ENCODE measurements at regions not wholly inside any gene's neighbourhood (a gene's known extent, or its start where the extent isn't known, plus 50 kb on each side); places are given as distances from the start of the nearest gene placed in this dataset.
A peak's percentile ranks its signal among the peaks of the same experiment; 100 is the strongest.

DNA sequence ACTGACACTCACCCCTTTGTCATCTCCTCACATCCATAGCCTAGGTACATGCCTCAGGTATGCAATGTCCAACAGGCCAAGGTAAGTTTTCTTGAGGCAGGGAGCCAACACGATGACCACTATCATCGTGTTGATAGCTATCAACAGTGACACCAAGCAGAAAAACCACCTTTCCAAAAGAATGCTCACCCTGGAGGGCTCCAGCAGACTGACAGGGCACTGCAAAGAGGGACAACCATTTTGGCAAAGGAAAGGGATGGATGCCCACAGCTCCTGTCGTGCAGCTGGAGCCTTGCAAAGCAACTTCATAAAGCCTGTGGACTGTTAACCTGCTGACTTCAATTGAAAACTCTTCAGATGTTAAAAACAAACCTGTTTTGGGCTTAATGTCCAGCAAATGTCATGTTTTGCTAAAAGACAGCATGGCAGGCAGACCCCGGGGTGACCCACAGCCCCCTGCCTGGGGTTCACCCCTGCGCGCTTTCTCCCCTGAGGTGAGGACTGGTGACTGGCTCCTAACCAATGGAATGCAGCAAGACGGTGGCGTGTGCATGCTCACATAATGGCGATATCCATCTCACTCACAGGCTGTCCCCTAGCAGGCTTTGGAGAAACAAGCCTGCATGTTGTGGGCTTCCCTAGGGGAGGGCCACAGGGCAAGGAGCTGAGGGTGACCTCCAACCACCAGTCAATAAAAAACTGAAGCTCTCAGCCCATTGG lies 293.8 kb downstream of the TCERG1L start:
- Histone ChIP-seq H3K4me3 (ENCODE audit: low read length) (no peak overlapping the region), H3K9me3 (ENCODE audit: control insufficient read depth, low read length) (no peaks in the 10 kb centered on the region), H3K27ac (ENCODE audit: low read length) (no peak overlapping the region), H3K27me3 (ENCODE audit: control insufficient read depth, insufficient read depth) (no peaks in the 10 kb centered on the region), H3K4me1 (ENCODE audit: control insufficient read depth, insufficient read depth, low read length) (no peaks in the 10 kb centered on the region)
- DNase-seq (no peak), ATAC-seq (no peak)
- 88% methylated on average over 9 of the region's 9 CpGs for WGBS
- intact Hi-C loops (cut with DNase I) = no loop called here

GRCh38 chr10:131018886-131019500 lies 292.5 kb downstream of the TCERG1L start:
- 53% methylated on average over 14 of the region's 14 CpGs for WGBS
- H3K4me1 ChIP-seq (ENCODE audit: control insufficient read depth, insufficient read depth, low read length) = no peaks in the 10 kb centered on the region
- ATAC-seq (no peak), DNase-seq (no peak)
- no peaks in the 10 kb centered on the region for H3K9me3 ChIP-seq (ENCODE audit: control insufficient read depth, low read length)
- no peak overlapping the region for H3K4me3 ChIP-seq (ENCODE audit: low read length)
- H3K27ac ChIP-seq (ENCODE audit: low read length) = no peak overlapping the region
- no peaks in the 10 kb centered on the region for H3K27me3 ChIP-seq (ENCODE audit: control insufficient read depth, insufficient read depth)
- intact Hi-C loops (cut with DNase I) = no loop called here

DNA sequence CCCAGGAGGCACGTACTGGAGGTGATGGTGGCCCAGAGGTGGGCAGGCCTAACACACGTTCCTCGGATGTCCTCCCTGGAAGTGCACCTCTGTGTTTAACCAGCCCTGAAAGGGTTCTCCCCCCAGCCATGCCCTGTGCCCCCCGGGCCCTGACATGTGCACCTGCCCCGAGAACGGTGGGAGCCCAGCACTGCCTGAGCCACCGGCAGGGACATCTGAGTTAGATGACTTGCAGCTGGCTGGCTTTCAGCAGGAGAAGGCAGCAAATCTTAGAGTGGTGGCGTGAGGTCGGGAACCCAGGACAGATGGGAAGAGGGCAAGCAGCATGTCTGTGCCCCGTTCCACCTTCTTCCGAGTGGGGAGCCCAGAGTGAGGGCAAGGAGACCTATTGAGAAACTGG lies 291.8 kb downstream of the TCERG1L start:
- 73% methylated on average over 11 of the region's 11 CpGs for WGBS
- intact Hi-C loops (cut with DNase I) = loop anchor here in 1 of 4 donors (10.0 kb wide), 1 partner anchor 65 kb away; no protein-coding TSS in a partner anchor
- Histone ChIP-seq H3K4me3 (ENCODE audit: low read length) (no peak overlapping the region), H3K27ac (ENCODE audit: low read length) (no peak overlapping the region), H3K9me3 (ENCODE audit: control insufficient read depth, low read length) (no peaks in the 10 kb centered on the region), H3K4me1 (ENCODE audit: control insufficient read depth, insufficient read depth, low read length) (no peaks in the 10 kb centered on the region), H3K27me3 (ENCODE audit: control insufficient read depth, insufficient read depth) (no peaks in the 10 kb centered on the region)
- no peak for DNase-seq
- ATAC-seq = no peak

- Histone ChIP-seq H3K4me1 (ENCODE audit: control insufficient read depth, insufficient read depth, low read length) (no peaks in the 10 kb centered on the region), H3K27ac (ENCODE audit: low read length) (no peak overlapping the region), H3K4me3 (ENCODE audit: low read length) (no peak overlapping the region), H3K9me3 (ENCODE audit: control insufficient read depth, low read length) (no peaks in the 10 kb centered on the region), H3K27me3 (ENCODE audit: control insufficient read depth, insufficient read depth) (no peaks in the 10 kb centered on the region)
- intact Hi-C loops (cut with DNase I) = loop anchor here in 1 of 4 donors (10.0 kb wide), 1 partner anchor 64 kb away; no protein-coding TSS in a partner anchor
- 95% methylated on average over 7 of the region's 7 CpGs for WGBS
- no peak for DNase-seq
- ATAC-seq = no peak
These were observed 290.7 kb downstream of the TCERG1L start for GRCh38 chr10:131020775-131021174.

DNA sequence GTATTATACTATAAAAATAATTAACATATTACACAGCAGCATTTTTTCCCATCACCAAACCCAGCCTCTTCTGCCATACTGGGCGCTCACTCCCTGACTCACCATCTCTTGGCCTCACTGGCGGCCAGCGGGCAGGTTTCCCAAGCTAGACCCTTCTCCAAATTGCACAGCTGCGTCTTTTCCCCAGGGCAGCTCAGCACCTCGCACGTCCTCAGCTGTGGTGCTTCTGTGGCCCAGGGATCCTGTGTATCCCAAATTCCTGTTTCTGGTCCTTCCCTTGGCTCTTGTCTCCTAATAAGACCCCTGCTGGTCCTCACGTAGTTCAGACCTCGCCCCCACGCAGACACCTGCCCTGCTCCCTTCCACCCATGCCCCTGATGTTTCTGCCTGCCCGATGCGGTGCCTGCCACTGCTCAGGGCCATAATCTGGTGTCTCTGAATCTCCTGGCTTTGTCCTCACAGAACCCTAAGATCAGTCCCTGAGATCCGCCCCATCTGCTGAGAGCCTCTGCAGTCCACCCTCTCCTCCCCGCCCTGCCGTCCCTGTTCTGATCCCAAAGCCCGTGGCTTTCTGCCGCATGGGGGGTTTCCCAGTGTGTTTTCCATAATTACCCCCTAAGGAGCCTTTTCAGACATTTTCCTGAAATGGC lies 290.1 kb downstream of the TCERG1L start:
- H3K9me3 ChIP-seq (ENCODE audit: control insufficient read depth, low read length) = no peaks in the 10 kb centered on the region
- peak in 2 of 3 donors; percentile 43 to 70 for DNase-seq
- no peaks in the 10 kb centered on the region for H3K4me1 ChIP-seq (ENCODE audit: control insufficient read depth, insufficient read depth, low read length)
- 73% methylated on average over 16 of the region's 16 CpGs for WGBS
- intact Hi-C loops (cut with DNase I) = loop anchor here in 1 of 4 donors (10.0 kb wide), 1 partner anchor 63 kb away; no protein-coding TSS in a partner anchor
- H3K27me3 ChIP-seq (ENCODE audit: control insufficient read depth, insufficient read depth) = no peaks in the 10 kb centered on the region
- H3K4me3 ChIP-seq (ENCODE audit: low read length) = no peak overlapping the region
- H3K27ac ChIP-seq (ENCODE audit: low read length) = no peak overlapping the region
- ATAC-seq = peak in 1 of 2 donors; percentile 36

GRCh38 chr10:131021969-131022368 lies 289.6 kb downstream of the TCERG1L start:
- no peaks in the 10 kb centered on the region for H3K27me3 ChIP-seq (ENCODE audit: control insufficient read depth, insufficient read depth)
- no peaks in the 10 kb centered on the region for H3K9me3 ChIP-seq (ENCODE audit: control insufficient read depth, low read length)
- no peak for DNase-seq
- WGBS = 56% methylated on average over 4 of the region's 4 CpGs
- H3K4me1 ChIP-seq (ENCODE audit: control insufficient read depth, insufficient read depth, low read length) = no peaks in the 10 kb centered on the region
- intact Hi-C loops (cut with DNase I) = loop anchor here in 1 of 4 donors (10.0 kb wide), 1 partner anchor 63 kb away; no protein-coding TSS in a partner anchor
- ATAC-seq = no peak
- H3K27ac ChIP-seq (ENCODE audit: low read length) = no peak overlapping the region
- no peak overlapping the region for H3K4me3 ChIP-seq (ENCODE audit: low read length)

- DNase-seq = no peak
- WGBS = 80% methylated on average over 10 of the region's 10 CpGs
- Histone ChIP-seq H3K27ac (ENCODE audit: low read length) (no peak overlapping the region), H3K4me3 (ENCODE audit: low read length) (no peak overlapping the region), H3K27me3 (ENCODE audit: control insufficient read depth, insufficient read depth) (no peaks in the 10 kb centered on the region), H3K4me1 (ENCODE audit: control insufficient read depth, insufficient read depth, low read length) (no peaks in the 10 kb centered on the region), H3K9me3 (ENCODE audit: control insufficient read depth, low read length) (no peaks in the 10 kb centered on the region)
- no peak for ATAC-seq
- intact Hi-C loops (cut with DNase I) = loop anchor here in 1 of 4 donors (10.0 kb wide), 1 partner anchor 62 kb away; no protein-coding TSS in a partner anchor
These were observed 289.2 kb downstream of the TCERG1L start for GRCh38 chr10:131022369-131022768.

- no peak overlapping the region for H3K4me3 ChIP-seq (ENCODE audit: low read length)
- DNase-seq (no peak), ATAC-seq (no peak)
- intact Hi-C loops (cut with DNase I) = loop anchor here in 1 of 4 donors (10.0 kb wide), 1 partner anchor 62 kb away; no protein-coding TSS in a partner anchor
- H3K27me3 ChIP-seq (ENCODE audit: control insufficient read depth, insufficient read depth) = no peaks in the 10 kb centered on the region
- H3K27ac ChIP-seq (ENCODE audit: low read length) = no peak overlapping the region
- no peaks in the 10 kb centered on the region for H3K4me1 ChIP-seq (ENCODE audit: control insufficient read depth, insufficient read depth, low read length)
- no peaks in the 10 kb centered on the region for H3K9me3 ChIP-seq (ENCODE audit: control insufficient read depth, low read length)
- WGBS = 42% methylated on average over 5 of the region's 5 CpGs
These were observed 288.5 kb downstream of the TCERG1L start for GRCh38 chr10:131022981-131023380.

GRCh38 chr10:131024259-131025131 lies 287.0 kb downstream of the TCERG1L start:
- Histone ChIP-seq H3K9me3 (ENCODE audit: control insufficient read depth, low read length) (no peaks in the 10 kb centered on the region), H3K4me1 (ENCODE audit: control insufficient read depth, insufficient read depth, low read length) (no peaks in the 10 kb centered on the region), H3K4me3 (ENCODE audit: low read length) (no peak overlapping the region), H3K27ac (ENCODE audit: low read length) (no peak overlapping the region), H3K27me3 (ENCODE audit: control insufficient read depth, insufficient read depth) (no peaks in the 10 kb centered on the region)
- DNase-seq = no peak
- intact Hi-C loops (cut with DNase I) = loop anchor here in 1 of 4 donors (10.0 kb wide), 1 partner anchor 60 kb away; no protein-coding TSS in a partner anchor
- ATAC-seq = no peak
- WGBS = 77% methylated on average over 17 of the region's 17 CpGs

DNA sequence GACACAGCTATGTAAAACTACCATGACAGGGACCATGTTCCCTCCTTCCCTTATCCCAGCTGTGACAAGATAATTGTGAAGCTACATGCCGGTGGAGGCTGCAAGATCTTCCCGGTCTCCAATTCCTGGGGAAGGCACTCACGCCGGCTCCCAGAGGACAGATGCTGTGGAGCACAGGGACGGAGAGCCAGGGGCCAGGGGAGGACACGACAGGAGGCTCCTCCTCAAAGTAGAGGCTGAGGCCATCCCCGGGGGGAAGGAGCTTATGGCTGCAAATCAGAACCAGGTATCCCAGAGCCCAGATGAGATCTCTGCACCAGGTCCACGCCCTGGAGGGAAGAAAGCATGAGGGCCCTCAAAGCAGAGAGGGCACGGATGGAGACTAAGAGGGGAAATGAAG lies 286.2 kb downstream of the TCERG1L start:
- DNase-seq (no peak), ATAC-seq (no peak)
- no peak overlapping the region for H3K4me3 ChIP-seq (ENCODE audit: low read length)
- no peak overlapping the region for H3K27ac ChIP-seq (ENCODE audit: low read length)
- no peaks in the 10 kb centered on the region for H3K9me3 ChIP-seq (ENCODE audit: control insufficient read depth, low read length)
- WGBS = 86% methylated on average over 9 of the region's 9 CpGs
- intact Hi-C loops (cut with DNase I) = loop anchor here in 1 of 4 donors (10.0 kb wide), 1 partner anchor 59 kb away; no protein-coding TSS in a partner anchor
- H3K4me1 ChIP-seq (ENCODE audit: control insufficient read depth, insufficient read depth, low read length) = no peaks in the 10 kb centered on the region
- H3K27me3 ChIP-seq (ENCODE audit: control insufficient read depth, insufficient read depth) = no peaks in the 10 kb centered on the region
